ENCODE measurements at regions not wholly inside any gene's neighbourhood (a gene's known extent, or its start where the extent isn't known, plus 50 kb on each side); places are given as distances from the start of the nearest gene placed in this dataset.
"Not testable (repeated sequence)": the region's sequence is repeated elsewhere in the genome, so short reads cannot be mapped to it uniquely, and the experiment has no call there.

DNA sequence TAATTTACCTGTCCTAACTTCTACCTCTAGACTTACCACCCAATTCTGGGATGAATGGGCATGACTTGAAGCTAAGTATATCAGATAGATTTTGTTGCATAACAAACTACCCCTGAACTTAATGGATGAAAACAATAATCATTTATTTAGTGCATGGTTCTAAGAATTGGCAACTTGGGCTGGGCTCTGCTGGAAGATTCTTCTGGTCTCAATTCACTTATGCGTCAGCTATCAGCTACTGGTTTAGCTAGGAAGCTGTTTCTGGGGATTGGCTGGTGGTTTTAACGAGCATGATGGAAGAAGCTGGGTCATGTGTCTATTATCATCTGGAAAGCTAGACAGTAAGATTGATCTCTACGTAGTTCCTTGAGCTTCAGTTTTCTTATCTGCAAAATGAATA lies 77.3 kb upstream of the LMCD1 start:
- DNase-seq (ENCODE audit: low read depth): no peak

DNA sequence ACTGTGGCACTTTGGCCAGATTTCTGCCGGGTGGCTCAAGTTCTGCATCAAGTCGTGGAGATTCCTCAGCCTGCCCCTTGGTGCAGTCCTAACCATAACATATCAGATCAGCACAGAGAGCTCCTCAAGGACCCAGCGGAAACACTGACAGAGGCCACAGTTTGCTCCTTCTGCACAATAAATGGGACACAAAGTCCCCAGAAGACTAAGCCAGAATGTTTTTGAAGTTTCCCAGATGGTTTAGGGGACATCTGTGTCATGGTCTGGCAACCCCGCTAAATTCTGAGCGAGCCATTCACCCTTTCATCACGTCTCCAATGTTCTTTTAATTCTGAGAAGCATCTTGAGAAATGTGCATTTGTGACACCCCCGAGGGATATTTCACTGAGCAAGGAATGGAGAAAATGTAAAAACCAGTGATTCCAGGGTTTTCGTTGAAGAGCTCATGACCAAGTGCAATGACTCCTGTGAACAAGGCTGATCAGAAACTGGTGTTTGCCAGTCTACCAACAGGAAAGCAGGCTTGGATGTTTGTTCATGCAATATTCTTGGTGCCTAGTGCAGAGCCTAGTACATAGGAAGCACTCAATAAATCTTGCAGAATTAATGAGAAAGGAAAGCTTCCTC lies 64.8 kb upstream of the LMCD1 start:
- DNase-seq (ENCODE audit: low read depth): no peak

DNA sequence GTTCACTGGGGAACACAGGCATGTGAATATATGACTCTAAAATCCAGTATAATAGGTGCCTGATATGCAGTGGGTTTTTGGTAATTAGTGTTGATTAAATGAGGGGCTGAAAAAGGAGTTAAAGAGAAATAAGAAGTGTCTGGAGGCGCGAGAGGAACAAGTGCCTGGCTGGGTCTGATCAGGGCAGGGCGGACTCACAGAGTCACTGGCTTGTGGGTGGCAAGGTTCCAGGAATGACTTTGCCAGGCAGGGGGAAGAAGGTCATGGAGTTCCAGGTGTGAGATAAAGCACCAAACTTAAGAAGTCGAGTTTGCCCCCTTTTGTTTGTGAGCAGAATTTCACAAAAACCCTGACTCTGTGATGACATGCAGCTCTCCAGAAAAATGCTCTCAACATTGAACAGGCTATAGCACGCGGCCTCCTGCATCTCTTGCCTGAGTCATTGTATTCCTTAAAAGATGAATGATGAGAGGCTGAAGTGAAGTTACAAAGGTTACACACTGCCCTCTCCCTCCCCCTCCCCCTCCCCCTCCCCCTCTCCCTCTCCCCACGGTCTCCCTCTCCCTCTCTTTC lies 63.0 kb upstream of the LMCD1 start:
- DNase-seq (ENCODE audit: low read depth): no peak

DNA sequence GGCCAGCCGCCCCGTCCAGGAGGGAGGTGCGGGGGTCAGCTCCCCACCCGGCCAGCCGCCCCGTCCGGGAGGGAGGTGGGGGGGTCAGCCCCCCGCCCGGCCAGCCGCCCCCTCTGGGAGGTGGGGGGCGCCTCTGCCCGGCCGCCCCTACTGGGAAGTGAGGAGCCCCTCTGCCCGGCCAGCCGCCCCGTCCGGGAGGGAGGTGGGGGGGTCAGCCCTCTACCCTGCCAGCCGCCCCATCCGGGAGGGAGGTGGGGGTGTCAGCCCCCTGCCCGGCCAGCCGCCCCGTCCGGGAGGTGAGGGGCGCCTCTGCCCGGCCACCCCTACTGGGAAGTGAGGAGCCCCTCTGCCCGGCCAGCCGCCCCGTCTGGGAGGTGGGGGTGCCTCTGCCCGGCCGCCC lies 61.5 kb upstream of the LMCD1 start:
- not testable (repeated sequence) for DNase-seq (ENCODE audit: low read depth)

DNA sequence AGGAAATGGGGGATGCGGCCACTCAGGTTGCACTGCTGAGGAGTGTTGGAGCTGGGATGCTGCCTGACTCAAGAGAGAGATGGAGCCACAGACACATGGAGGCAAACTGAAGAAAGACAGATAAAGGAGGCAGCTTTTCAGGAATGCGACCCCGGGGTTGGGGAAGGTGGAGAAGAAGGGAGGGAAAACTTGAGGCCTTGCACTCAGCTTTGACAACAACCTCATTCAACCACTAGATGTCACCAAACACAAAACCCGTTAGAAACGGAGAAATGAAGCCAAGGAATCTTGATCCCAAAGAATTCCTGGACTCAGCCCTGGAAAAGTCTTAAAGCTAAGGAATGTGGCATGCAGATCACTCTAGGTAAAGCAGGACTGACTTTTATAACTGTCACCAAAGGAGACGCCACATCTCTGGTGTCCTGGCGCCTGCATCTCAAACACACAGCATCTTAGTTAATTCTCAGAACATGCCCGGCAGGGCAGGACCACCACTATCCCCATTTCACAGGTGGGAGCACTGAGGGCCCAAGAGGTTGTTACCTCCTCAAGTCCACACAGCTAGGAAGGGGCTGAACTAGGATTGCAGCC lies 59.6 kb upstream of the LMCD1 start:
- no peak for DNase-seq (ENCODE audit: low read depth)

DNA sequence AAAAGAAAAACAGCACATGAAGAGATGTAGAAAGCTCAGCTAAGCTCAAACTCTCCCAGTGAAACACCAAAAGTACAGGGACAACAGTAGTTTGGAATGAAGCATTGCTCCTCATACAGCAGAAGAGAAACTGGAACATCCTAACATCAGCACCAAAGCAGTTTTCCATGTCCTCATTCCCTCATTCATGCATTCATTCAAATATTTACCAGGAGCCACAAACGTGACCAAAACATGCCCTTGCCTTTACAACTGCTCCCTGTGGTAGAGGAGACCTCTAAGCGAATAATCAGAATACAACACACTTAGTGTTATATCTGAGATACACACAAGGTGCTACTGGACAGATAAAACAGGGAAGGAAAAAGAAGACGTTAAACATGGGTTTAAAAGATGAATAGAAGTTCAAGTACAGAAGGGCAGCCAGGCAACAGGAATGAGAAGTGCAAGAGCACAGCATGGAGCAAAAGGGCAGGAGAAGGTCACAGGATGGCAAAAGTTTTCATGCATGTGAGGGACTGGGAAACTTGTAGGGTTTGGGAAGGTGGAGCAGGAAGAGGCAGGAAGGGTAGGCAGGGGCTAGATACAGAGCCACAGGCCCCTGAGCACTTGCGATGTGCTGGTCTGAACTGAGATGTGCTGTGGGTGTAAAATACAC lies 58.5 kb upstream of the LMCD1 start:
- no peak for DNase-seq (ENCODE audit: low read depth)

DNA sequence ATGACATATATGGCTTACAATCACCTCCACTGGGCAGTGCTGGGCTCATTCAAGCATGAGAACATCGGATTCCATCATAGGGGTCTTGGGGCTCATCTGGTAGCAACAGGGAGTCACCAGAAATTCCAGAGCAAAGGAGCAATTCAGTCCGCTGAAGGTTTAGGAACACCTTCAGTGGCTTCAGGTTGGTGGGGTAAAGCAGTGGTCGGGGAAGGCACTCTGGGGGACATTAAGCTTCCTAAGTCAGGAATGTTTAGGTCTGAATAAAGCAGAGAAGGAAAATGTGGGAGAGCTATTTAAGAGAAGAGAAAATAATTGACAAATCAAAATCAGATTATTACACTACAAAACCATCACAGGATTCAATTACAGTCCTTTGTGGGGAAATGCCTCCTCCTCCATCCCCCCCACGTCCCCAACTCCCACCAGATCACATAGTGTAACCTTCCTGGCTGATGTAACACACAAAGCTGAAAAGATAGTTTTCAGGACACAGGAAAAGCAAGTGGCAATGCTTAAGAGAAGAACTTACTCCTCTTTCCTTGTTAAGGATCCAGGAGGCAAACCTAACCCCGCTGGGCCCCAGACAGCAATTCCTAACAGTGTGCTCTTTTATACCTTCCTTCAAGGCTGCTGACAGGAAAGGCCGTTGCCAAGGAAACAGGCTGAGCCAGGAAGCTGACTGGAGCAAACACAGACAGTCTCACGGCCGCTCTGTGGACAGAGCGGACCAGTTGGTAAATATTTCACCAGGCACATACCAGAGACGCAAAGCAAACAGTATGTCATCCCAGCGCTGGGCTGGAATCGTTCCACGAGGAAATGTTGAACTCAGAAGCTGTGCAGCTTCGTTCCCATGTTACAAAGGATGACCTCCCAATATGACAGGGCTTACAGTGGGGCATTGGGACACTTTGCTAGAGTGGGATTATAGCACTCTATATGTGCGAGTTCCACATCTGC lies 57.5 kb upstream of the LMCD1 start:
- DNase-seq (ENCODE audit: low read depth): peak; percentile 100

DNA sequence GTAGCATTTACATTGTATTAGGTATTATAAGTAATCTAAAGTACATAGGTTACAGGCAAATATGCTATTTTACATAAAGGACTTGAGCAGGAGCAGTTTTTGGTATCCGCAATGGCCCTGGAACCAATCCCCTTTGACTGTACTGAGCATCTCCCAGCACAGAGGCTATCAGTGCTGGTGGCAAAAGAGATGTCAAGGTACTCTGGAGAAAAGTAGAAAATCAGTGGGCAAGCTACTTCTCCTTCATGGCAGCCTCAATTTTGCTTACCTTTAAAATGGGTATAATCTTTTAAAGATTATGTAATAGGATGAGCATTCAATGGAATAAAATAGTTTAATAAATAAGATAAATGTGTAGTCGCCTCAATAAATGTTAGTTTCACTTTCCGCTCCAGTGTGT lies 56.7 kb upstream of the LMCD1 start:
- no peak for DNase-seq (ENCODE audit: low read depth)

DNA sequence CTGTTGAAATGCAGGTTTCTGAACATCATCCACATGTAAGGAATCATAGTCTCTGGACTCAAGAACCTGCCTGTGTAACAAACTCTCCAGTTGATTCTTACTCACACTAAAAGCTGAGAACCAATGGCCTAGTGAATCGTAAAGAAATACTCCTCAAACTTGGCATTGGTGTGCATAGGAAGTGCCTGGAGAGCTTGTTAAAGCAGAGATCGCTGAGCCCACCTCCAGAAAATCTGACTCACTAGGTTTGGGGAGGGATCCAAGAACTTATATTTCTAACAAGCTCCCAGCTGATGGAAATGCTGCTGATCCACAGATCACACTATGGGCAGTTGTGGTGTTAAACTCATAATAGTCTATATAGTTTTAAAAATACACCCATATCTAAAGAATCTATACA lies 55.8 kb upstream of the LMCD1 start:
- peak; percentile 89 for DNase-seq (ENCODE audit: low read depth)

DNA sequence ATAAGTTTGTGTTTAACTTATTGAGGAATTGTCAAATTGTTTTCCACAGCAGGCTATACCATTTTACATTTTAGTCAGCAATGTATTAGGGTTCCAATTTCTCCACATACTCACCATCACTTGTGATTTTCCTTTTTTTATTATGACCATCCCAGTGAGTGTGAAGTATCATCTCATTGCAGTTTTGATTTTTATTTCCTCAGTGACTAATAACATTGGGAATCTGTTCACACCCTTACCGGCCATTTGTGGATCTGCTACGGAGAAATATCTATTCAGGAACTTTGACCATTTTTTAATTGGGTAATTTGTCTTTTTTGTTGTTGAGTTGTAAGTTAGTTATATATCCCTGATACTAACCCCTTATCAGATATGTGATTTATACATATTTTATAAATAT lies 54.8 kb upstream of the LMCD1 start:
- DNase-seq (ENCODE audit: low read depth): no peak

DNA sequence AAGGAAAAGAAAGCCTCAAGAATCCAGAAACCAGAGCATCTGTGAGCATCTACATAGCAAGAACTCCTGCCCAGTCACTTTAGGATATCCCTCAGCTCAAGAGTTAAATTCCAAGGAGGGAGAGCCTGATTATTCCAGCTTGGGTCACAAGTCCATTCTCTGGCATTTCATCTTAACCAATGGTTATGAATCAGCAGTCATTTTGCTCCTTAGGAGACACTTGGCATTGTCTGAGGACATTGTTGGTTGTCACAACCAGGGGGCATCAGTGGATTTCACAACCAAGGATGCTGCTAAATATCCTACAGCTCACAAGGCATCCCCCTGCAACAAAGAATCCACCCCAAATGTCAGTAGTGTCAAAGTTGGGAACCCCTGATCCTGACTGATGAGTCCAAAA lies 51.0 kb upstream of the LMCD1 start:
- DNase-seq (ENCODE audit: low read depth): no peak

DNA sequence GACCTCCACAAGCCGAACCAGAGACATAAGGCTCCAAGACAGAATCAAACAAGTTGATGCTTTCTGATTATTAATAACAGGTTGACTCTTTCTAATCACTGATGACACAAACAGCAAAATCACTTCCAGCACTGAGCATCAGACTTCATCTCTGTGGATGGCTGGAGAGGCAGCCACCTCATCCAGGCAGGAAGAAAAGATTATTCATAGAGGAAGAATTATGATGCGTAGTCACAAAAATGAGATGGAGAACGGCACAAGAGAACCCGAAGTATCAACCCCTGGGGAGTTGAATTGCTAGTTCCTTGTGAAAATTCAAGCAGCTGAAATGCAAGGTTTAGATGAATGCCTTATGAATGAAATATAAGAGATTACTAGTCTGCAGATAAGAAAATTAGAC lies 49.9 kb upstream of the LMCD1 start:
- no peak for DNase-seq (ENCODE audit: low read depth)
